ENCODE measurements at regions not wholly inside any gene's neighbourhood (a gene's known extent, or its start where the extent isn't known, plus 50 kb on each side); places are given as distances from the start of the nearest gene placed in this dataset.

DNA sequence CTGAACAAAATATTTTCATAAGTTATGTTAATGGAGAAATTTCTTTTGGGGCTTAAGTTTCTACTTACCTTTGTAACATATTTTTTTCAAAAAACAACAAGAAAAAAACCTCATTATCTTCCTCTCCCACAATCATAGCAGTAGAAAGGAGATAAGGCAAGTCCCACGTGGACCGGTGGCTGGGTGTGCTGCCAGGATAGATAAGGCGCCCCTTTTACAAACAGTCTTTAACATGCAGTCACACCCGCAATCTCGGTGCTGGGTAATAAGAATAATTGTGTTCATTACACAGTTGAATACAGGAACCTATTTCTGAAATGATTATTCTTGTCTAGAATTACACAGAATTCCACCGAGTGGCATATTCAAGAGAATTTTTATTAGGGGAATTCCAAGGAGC lies 1202.3 kb downstream of the UQCRFS1 start:
- CTCF ChIA-PET = no interaction called here
- Histone ChIP-seq H3K4me3 (ENCODE audit: low read depth, low read length, poor library complexity, severe bottlenecking) (no peak overlapping the region), H3K27ac (ENCODE audit: low read depth, low read length, poor library complexity, severe bottlenecking) (no peak overlapping the region), H3K4me1 (ENCODE audit: insufficient read depth, low read length, poor library complexity, severe bottlenecking) (no peaks in the 10 kb centered on the region), H3K9me3 (ENCODE audit: low read depth, low read length, poor library complexity, severe bottlenecking) (peaks cover 25% of the 10 kb centered on the region), H3K27me3 (replicated peaks; ENCODE audit: insufficient read depth, low read depth, low read length, poor library complexity) (no peaks in the 10 kb centered on the region), H3K36me3 (ENCODE audit: insufficient read depth, low read length, poor library complexity, severe bottlenecking) (no peaks in the 10 kb centered on the region)
- POLR2A ChIA-PET (ENCODE audit: low non-redundant PET) = no interaction called here
- no peak for TF ChIP-seq EZH2 (IDR thresholded peaks at IDR 0.05; ENCODE audit: borderline replicate concordance, low read depth, low read length, poor library complexity, severe bottlenecking)
- TF ChIP-seq, protein P1, sequence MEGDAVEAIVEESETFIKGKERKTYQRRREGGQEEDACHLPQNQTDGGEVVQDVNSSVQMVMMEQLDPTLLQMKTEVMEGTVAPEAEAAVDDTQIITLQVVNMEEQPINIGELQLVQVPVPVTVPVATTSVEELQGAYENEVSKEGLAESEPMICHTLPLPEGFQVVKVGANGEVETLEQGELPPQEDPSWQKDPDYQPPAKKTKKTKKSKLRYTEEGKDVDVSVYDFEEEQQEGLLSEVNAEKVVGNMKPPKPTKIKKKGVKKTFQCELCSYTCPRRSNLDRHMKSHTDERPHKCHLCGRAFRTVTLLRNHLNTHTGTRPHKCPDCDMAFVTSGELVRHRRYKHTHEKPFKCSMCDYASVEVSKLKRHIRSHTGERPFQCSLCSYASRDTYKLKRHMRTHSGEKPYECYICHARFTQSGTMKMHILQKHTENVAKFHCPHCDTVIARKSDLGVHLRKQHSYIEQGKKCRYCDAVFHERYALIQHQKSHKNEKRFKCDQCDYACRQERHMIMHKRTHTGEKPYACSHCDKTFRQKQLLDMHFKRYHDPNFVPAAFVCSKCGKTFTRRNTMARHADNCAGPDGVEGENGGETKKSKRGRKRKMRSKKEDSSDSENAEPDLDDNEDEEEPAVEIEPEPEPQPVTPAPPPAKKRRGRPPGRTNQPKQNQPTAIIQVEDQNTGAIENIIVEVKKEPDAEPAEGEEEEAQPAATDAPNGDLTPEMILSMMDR (conservative IDR thresholded peaks at IDR 0.05; ENCODE audit: low read depth, low read length) = no peak
- DNase-seq (ENCODE audit: low spot score) = no peak
- intact Hi-C loops (cut with micrococcal nuclease; ENCODE audit: unreplicated experiment) = no loop called here
- BruUV-seq (replicated peaks) = no TSS peak

GRCh38 chr19:28009696-28010095 lies 1203.3 kb downstream of the UQCRFS1 start:
- H3K27ac ChIP-seq (ENCODE audit: low read depth, low read length, poor library complexity, severe bottlenecking) = no peak overlapping the region
- no TSS peak for BruUV-seq (replicated peaks)
- H3K4me3 ChIP-seq (ENCODE audit: low read depth, low read length, poor library complexity, severe bottlenecking) = no peak overlapping the region
- POLR2A ChIA-PET (ENCODE audit: low non-redundant PET) = no interaction called here
- intact Hi-C loops (cut with micrococcal nuclease; ENCODE audit: unreplicated experiment) = no loop called here
- CTCF ChIA-PET = no interaction called here
- H3K9me3 ChIP-seq (ENCODE audit: low read depth, low read length, poor library complexity, severe bottlenecking) = peaks cover 15% of the 10 kb centered on the region
- H3K27me3 ChIP-seq (replicated peaks; ENCODE audit: insufficient read depth, low read depth, low read length, poor library complexity) = no peaks in the 10 kb centered on the region
- no peaks in the 10 kb centered on the region for H3K36me3 ChIP-seq (ENCODE audit: insufficient read depth, low read length, poor library complexity, severe bottlenecking)
- no peak for DNase-seq (ENCODE audit: low spot score)
- H3K4me1 ChIP-seq (ENCODE audit: insufficient read depth, low read length, poor library complexity, severe bottlenecking) = no peaks in the 10 kb centered on the region
- TF ChIP-seq, protein P1 (conservative IDR thresholded peaks at IDR 0.05; ENCODE audit: low read depth, low read length) = no peak
- no peak for TF ChIP-seq EZH2 (IDR thresholded peaks at IDR 0.05; ENCODE audit: borderline replicate concordance, low read depth, low read length, poor library complexity, severe bottlenecking)

DNA sequence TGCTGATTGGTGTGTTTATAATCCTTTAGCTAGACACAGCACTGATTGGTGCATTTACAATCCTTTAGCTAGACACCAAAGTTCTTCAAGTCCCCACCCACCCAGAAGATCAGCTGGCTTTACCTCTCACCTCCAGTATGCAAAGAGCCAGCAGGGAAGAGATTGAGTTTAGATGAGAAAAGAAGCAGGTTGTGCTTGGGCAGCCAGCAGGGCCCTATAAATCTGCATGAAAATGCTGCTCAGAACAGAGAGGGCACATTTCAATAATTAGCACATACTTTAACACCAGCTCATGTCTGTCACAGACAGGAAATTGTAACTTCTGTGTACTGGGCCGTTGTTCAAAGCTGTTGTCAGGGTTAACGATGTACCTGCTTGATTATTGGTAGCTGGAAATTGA lies 1204.3 kb downstream of the UQCRFS1 start:
- no peak overlapping the region for H3K4me3 ChIP-seq (ENCODE audit: low read depth, low read length, poor library complexity, severe bottlenecking)
- intact Hi-C loops (cut with micrococcal nuclease; ENCODE audit: unreplicated experiment) = no loop called here
- no peaks in the 10 kb centered on the region for H3K4me1 ChIP-seq (ENCODE audit: insufficient read depth, low read length, poor library complexity, severe bottlenecking)
- no peak for DNase-seq (ENCODE audit: low spot score)
- peaks cover 18% of the 10 kb centered on the region for H3K9me3 ChIP-seq (ENCODE audit: low read depth, low read length, poor library complexity, severe bottlenecking)
- TF ChIP-seq EZH2 (IDR thresholded peaks at IDR 0.05; ENCODE audit: borderline replicate concordance, low read depth, low read length, poor library complexity, severe bottlenecking) = no peak
- TF ChIP-seq, protein P1 (conservative IDR thresholded peaks at IDR 0.05; ENCODE audit: low read depth, low read length) = no peak
- ChIA-PET POLR2A (ENCODE audit: low non-redundant PET) (no interaction called here), CTCF (no interaction called here)
- H3K36me3 ChIP-seq (ENCODE audit: insufficient read depth, low read length, poor library complexity, severe bottlenecking) = no peaks in the 10 kb centered on the region
- no peak overlapping the region for H3K27ac ChIP-seq (ENCODE audit: low read depth, low read length, poor library complexity, severe bottlenecking)
- H3K27me3 ChIP-seq (replicated peaks; ENCODE audit: insufficient read depth, low read depth, low read length, poor library complexity) = no peaks in the 10 kb centered on the region
- no TSS peak for BruUV-seq (replicated peaks)
